NCI-H187 treated with DMSO at 0.1 percent for 48 hours (cell line): ENCODE measurements at regions not wholly inside any gene's neighbourhood (a gene's known extent, or its start where the extent isn't known, plus 50 kb on each side); places are given as distances from the start of the nearest gene placed in this dataset.

Experiments used
- DNase-seq: peaks from one replicate; lab custom pipeline; 2025; lab: John Stamatoyannopoulos, UW

- DNase-seq = no peak
These were observed 516.0 kb downstream of the OTOL1 start for GRCh38 chr3:162012633-162013032.

- DNase-seq = no peak
These were observed 517.7 kb downstream of the OTOL1 start for GRCh38 chr3:162014284-162014683.

- no peak for DNase-seq
These were observed 519.2 kb downstream of the OTOL1 start for GRCh38 chr3:162015856-162016255.

- DNase-seq = no peak
These were observed 523.2 kb downstream of the OTOL1 start for GRCh38 chr3:162019817-162020216.

GRCh38 chr3:162021206-162021605, 524.6 kb downstream of the OTOL1 start:
- no peak for DNase-seq

- DNase-seq = no peak
These were observed 526.3 kb downstream of the OTOL1 start for GRCh38 chr3:162022911-162023310.

- DNase-seq = no peak
These were observed 533.1 kb downstream of the OTOL1 start for GRCh38 chr3:162029736-162030135.

- DNase-seq = no peak
These were observed 537.8 kb downstream of the OTOL1 start for GRCh38 chr3:162034368-162034767.

GRCh38 chr3:162041622-162042021, 545.0 kb downstream of the OTOL1 start:
- DNase-seq = no peak

- no peak for DNase-seq
These were observed 556.0 kb downstream of the OTOL1 start for GRCh38 chr3:162052636-162053035.

GRCh38 chr3:162072656-162073164, 576.1 kb downstream of the OTOL1 start:
- DNase-seq = no peak

- no peak for DNase-seq
These were observed 576.9 kb downstream of the OTOL1 start for GRCh38 chr3:162073422-162073975.

GRCh38 chr3:162077108-162077507, 580.5 kb downstream of the OTOL1 start:
- no peak for DNase-seq

- DNase-seq = no peak
These were observed 585.9 kb downstream of the OTOL1 start for GRCh38 chr3:162082516-162082915.

GRCh38 chr3:162087361-162087760, 590.8 kb downstream of the OTOL1 start:
- no peak for DNase-seq

GRCh38 chr3:162092751-162093150, 596.1 kb downstream of the OTOL1 start:
- DNase-seq = no peak

GRCh38 chr3:162094301-162094700, 597.7 kb downstream of the OTOL1 start:
- DNase-seq = no peak

GRCh38 chr3:162096874-162097273, 600.3 kb downstream of the OTOL1 start:
- no peak for DNase-seq

- no peak for DNase-seq
These were observed 607.2 kb downstream of the OTOL1 start for GRCh38 chr3:162103808-162104207.

- no peak for DNase-seq
These were observed 615.3 kb downstream of the OTOL1 start for GRCh38 chr3:162111861-162112260.

- no peak for DNase-seq
These were observed 616.1 kb downstream of the OTOL1 start for GRCh38 chr3:162112719-162113118.

GRCh38 chr3:162117961-162118360, 621.4 kb downstream of the OTOL1 start:
- no peak for DNase-seq

GRCh38 chr3:162119651-162120050, 623.0 kb downstream of the OTOL1 start:
- DNase-seq = no peak

GRCh38 chr3:162122405-162122804, 625.8 kb downstream of the OTOL1 start:
- DNase-seq = no peak
